ENCODE measurements at regions not wholly inside any gene's neighbourhood (a gene's known extent, or its start where the extent isn't known, plus 50 kb on each side); places are given as distances from the start of the nearest gene placed in this dataset.

DNA sequence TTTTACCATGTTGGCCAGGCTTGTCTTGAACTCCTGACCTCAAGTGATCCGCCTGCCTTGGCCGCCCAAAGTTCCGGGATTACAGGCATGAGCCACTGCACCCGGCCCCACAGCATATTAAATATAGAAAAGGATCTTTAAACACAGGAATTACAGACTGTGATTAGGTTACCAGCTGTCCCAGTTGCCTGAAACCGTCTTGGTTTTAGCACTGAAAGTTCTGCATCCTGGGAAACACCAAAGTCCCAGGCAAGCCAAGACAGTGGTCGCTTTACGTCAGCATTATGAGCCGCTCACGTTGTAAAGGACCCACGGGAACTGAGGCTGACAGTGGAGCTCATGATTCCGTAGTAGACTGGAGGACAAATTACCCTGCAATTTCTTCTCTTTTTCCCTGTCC, 69.0 kb upstream of the FAM180A start:
- H4K91ac ChIP-seq (ENCODE audit: insufficient read depth, low read depth, low read length) = no peak overlapping the region
- no peak overlapping the region for H2AFZ ChIP-seq (replicated peaks; ENCODE audit: low read length, poor library complexity)
- no peak overlapping the region for H3K18ac ChIP-seq (ENCODE audit: low read depth, low read length)
- peaks cover 5% of the 10 kb centered on the region for H3K27me3 ChIP-seq (ENCODE audit: control insufficient read depth, insufficient read depth, low read length)
- CTCF ChIA-PET = no interaction called here
- no peaks in the 10 kb centered on the region for H4K20me1 ChIP-seq (ENCODE audit: insufficient read depth, low read length)
- H2BK20ac ChIP-seq (ENCODE audit: low read depth, low read length) = no peak overlapping the region
- H3K23ac ChIP-seq (ENCODE audit: low read depth, low read length) = no peak overlapping the region
- no peak overlapping the region for H4K8ac ChIP-seq (ENCODE audit: low read depth in 2 of 2, low read length in 2 of 2)
- intact Hi-C loops (cut with micrococcal nuclease) (no loop called here), dilution Hi-C loops (cut with HindIII; ENCODE audit: low sequenced_read_pairs, unreplicated experiment) (no loop called here), in situ Hi-C loops (cut with MboI; ENCODE audit: low sequenced_read_pairs) (no loop called here)
- H3K36me3 ChIP-seq (ENCODE audit: control insufficient read depth, insufficient read depth, low read length) = no peaks in the 10 kb centered on the region
- no peak overlapping the region for H2AK5ac ChIP-seq (ENCODE audit: low read depth, low read length)
- H3K79me1 ChIP-seq (ENCODE audit: low read depth in 1 of 2, low read length in 2 of 2) = no peaks in the 10 kb centered on the region
- H3K9ac ChIP-seq (ENCODE audit: low read depth, low read length) = no peak overlapping the region
- POLR2A ChIA-PET (ENCODE audit: unreplicated experiment) = interaction anchor here (0.8 kb wide), 1 partner anchor 11 kb away, joined by 3 read pairs; no protein-coding TSS in a partner anchor
- no TSS peak for BruUV-seq (replicated peaks)
- no peak overlapping the region for H3K27ac ChIP-seq (ENCODE audit: insufficient read depth, low read length)
- TF ChIP-seq, protein P1, sequence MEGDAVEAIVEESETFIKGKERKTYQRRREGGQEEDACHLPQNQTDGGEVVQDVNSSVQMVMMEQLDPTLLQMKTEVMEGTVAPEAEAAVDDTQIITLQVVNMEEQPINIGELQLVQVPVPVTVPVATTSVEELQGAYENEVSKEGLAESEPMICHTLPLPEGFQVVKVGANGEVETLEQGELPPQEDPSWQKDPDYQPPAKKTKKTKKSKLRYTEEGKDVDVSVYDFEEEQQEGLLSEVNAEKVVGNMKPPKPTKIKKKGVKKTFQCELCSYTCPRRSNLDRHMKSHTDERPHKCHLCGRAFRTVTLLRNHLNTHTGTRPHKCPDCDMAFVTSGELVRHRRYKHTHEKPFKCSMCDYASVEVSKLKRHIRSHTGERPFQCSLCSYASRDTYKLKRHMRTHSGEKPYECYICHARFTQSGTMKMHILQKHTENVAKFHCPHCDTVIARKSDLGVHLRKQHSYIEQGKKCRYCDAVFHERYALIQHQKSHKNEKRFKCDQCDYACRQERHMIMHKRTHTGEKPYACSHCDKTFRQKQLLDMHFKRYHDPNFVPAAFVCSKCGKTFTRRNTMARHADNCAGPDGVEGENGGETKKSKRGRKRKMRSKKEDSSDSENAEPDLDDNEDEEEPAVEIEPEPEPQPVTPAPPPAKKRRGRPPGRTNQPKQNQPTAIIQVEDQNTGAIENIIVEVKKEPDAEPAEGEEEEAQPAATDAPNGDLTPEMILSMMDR (conservative IDR thresholded peaks at IDR 0.05; ENCODE audit: low read depth, low read length) = no peak
- TF ChIP-seq MAFK (IDR thresholded peaks at IDR 0.05; ENCODE audit: low read depth, low read length) (no peak), CHD1 (IDR thresholded peaks at IDR 0.05; ENCODE audit: low read depth, low read length) (no peak), CEBPB (IDR thresholded peaks at IDR 0.05; ENCODE audit: low read depth, low read length) (no peak), NFE2L2 (IDR thresholded peaks at IDR 0.05; ENCODE audit: low read depth, low read length) (no peak), MAZ (IDR thresholded peaks at IDR 0.05; ENCODE audit: borderline replicate concordance, low read depth, low read length) (no peak), SMC3 (IDR thresholded peaks at IDR 0.05; ENCODE audit: low read depth, low read length) (no peak), RFX5 (IDR thresholded peaks at IDR 0.05; ENCODE audit: low read depth, low read length) (no peak), BHLHE40 (IDR thresholded peaks at IDR 0.05; ENCODE audit: low read depth, low read length) (no peak), MXI1 (IDR thresholded peaks at IDR 0.05; ENCODE audit: borderline replicate concordance, low read depth, low read length) (no peak), RCOR1 (IDR thresholded peaks at IDR 0.05; ENCODE audit: insufficient replicate concordance, low read length) (no peak), FOS (IDR thresholded peaks at IDR 0.05; ENCODE audit: low read depth, low read length) (no peak), POLR2A (IDR thresholded peaks at IDR 0.05; ENCODE audit: low read depth, low read length) (no peak), RAD21 (IDR thresholded peaks at IDR 0.05; ENCODE audit: low read length) (no peak)
- TF ChIP-seq, protein P2, sequence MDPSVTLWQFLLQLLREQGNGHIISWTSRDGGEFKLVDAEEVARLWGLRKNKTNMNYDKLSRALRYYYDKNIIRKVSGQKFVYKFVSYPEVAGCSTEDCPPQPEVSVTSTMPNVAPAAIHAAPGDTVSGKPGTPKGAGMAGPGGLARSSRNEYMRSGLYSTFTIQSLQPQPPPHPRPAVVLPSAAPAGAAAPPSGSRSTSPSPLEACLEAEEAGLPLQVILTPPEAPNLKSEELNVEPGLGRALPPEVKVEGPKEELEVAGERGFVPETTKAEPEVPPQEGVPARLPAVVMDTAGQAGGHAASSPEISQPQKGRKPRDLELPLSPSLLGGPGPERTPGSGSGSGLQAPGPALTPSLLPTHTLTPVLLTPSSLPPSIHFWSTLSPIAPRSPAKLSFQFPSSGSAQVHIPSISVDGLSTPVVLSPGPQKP (IDR thresholded peaks at IDR 0.05; ENCODE audit: borderline replicate concordance, low read depth, low read length) = no peak
- TF ChIP-seq, protein P3, sequence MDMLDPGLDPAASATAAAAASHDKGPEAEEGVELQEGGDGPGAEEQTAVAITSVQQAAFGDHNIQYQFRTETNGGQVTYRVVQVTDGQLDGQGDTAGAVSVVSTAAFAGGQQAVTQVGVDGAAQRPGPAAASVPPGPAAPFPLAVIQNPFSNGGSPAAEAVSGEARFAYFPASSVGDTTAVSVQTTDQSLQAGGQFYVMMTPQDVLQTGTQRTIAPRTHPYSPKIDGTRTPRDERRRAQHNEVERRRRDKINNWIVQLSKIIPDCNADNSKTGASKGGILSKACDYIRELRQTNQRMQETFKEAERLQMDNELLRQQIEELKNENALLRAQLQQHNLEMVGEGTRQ (IDR thresholded peaks at IDR 0.05; ENCODE audit: low read depth, low read length) = no peak
- no peaks in the 10 kb centered on the region for H3K4me1 ChIP-seq (ENCODE audit: control insufficient read depth, insufficient read depth, low read length)
- H4K5ac ChIP-seq (ENCODE audit: low read depth, low read length) = no peak overlapping the region
- H2AK9ac ChIP-seq (replicated peaks; ENCODE audit: low read depth, low read length, poor library complexity) = no peak overlapping the region
- H3K56ac ChIP-seq (ENCODE audit: extremely low read depth, insufficient read depth, low read length) = no peak overlapping the region
- no peak overlapping the region for H3K4ac ChIP-seq (ENCODE audit: low read depth, low read length)
- no peak overlapping the region for H2BK5ac ChIP-seq (ENCODE audit: low read depth, low read length, poor library complexity, severe bottlenecking)
- H3K9me3 ChIP-seq (ENCODE audit: control insufficient read depth, insufficient read depth, low read length) = no peaks in the 10 kb centered on the region
- no peak overlapping the region for H2BK120ac ChIP-seq (ENCODE audit: low read depth, low read length)
- no peak overlapping the region for H3K14ac ChIP-seq (replicated peaks; ENCODE audit: low read depth, low read length)
- 70% methylated on average over 6 of the region's 11 CpGs; no CpG with 5 or more reads in 1 of the 2 experiments for WGBS, 2 experiments (ENCODE audit: extremely low coverage in 2 of 2, insufficient read length in 1 of 2)
- ATAC-seq (ENCODE audit: low read depth) (no peak), DNase-seq (no peak)
- no peaks in the 10 kb centered on the region for H3K9me1 ChIP-seq (ENCODE audit: insufficient read depth, low read length)
- no peak overlapping the region for H2BK15ac ChIP-seq (ENCODE audit: low read depth, low read length)
- H3K4me2 ChIP-seq (ENCODE audit: low read depth, low read length) = no peak overlapping the region
- no peak overlapping the region for H3K4me3 ChIP-seq (ENCODE audit: insufficient read depth, low read depth, low read length)

All from IMR-90 (cell line).